MM.1S (cell line): ENCODE measurements at regions not wholly inside any gene's neighbourhood (a gene's known extent, or its start where the extent isn't known, plus 50 kb on each side); places are given as distances from the start of the nearest gene placed in this dataset.

Experiments used
- DNase-seq: peaks from one replicate; pipeline ENCODE4 v3.0.0-alpha.2; 2015
- H2AFZ ChIP-seq: fragments of 300-600 bp; sonication (generic); 2 replicates; pipeline ENCODE4 v1.6.0; 2016; ENCODE audit warnings: antibody characterized with exemption, low read length
- H3F3A ChIP-seq: fragments of 300-600 bp; sonication (generic); 2 replicates; pipeline ENCODE4 v1.6.1; 2016; ENCODE audit warnings: mild to moderate bottlenecking, antibody characterized with exemption, low read length, moderate library complexity, mixed read lengths; ENCODE audit not compliant: insufficient read depth
- H3K27ac ChIP-seq: fragments of 300-600 bp; sonication (generic); 2 replicates; pipeline ENCODE4 v1.5.1; 2016; ENCODE audit warnings: mild to moderate bottlenecking, low read length
- H3K27me3 ChIP-seq: fragments of 300-600 bp; sonication (generic); replicated peaks from 2 replicates; pipeline ENCODE4 v1.6.0; 2016; ENCODE audit warnings: low read length; ENCODE audit not compliant: insufficient read depth
- H3K36me3 ChIP-seq: fragments of 300-600 bp; sonication (generic); replicated peaks from 2 replicates; pipeline ENCODE4 v1.6.1; 2016; ENCODE audit warnings: mild to moderate bottlenecking, low read length, mixed read lengths; ENCODE audit not compliant: insufficient read depth
- H3K4me1 ChIP-seq: fragments of 300-600 bp; sonication (generic); 2 replicates; pipeline ENCODE4 v1.6.1; 2016; ENCODE audit warnings: low read length, mixed read lengths
- H3K4me2 ChIP-seq: fragments of 300-600 bp; sonication (generic); 2 replicates; pipeline ENCODE4 v1.6.0; 2016; ENCODE audit warnings: low read depth, low read length
- H3K4me3 ChIP-seq: fragments of 300-600 bp; sonication (generic); 2 replicates; pipeline ENCODE4 v1.5.1; 2016; ENCODE audit warnings: low read length, mixed read lengths
- H3K79me2 ChIP-seq: fragments of 300-600 bp; sonication (generic); 2 replicates; pipeline ENCODE4 v1.6.1; 2016; ENCODE audit warnings: mixed run types, low read length, mixed read lengths
- H3K9ac ChIP-seq: fragments of 300-600 bp; sonication (generic); 2 replicates; pipeline ENCODE4 v1.6.1; 2016; ENCODE audit warnings: low read length, mixed read lengths
- H3K9me2 ChIP-seq: fragments of 300-600 bp; sonication (generic); replicated peaks from 2 replicates; pipeline ENCODE4 v1.6.1; 2016; ENCODE audit warnings: mild to moderate bottlenecking, low read length, mixed read lengths; ENCODE audit not compliant: insufficient read depth
- H3K9me3 ChIP-seq: fragments of 300-600 bp; sonication (generic); replicated peaks from 2 replicates; pipeline ENCODE4 v1.6.1; 2016; ENCODE audit warnings: mild to moderate bottlenecking, low read length, mixed read lengths; ENCODE audit not compliant: insufficient read depth
- H4K20me1 ChIP-seq: fragments of 300-600 bp; sonication (generic); 2 replicates; pipeline ENCODE4 v1.6.1; 2016; ENCODE audit warnings: mild to moderate bottlenecking, low read length, moderate library complexity, mixed read lengths; ENCODE audit not compliant: insufficient read depth
- EZH2 ChIP-seq: fragments of 300-600 bp; sonication (generic); optimal IDR thresholded peaks from 2 replicates; pipeline ENCODE3; 2017; ENCODE audit warnings: low read depth, mild to moderate bottlenecking, antibody characterized with exemption, low read length, mixed read lengths
- EZH2phosphoT487 ChIP-seq: fragments of 300-600 bp; sonication (generic); IDR thresholded peaks from 2 replicates; pipeline ENCODE4 v1.6.1; 2018; ENCODE audit warnings: antibody characterized with exemption, low read length
- TF ChIP-seq, protein P1 (sequence below): fragments of 300-600 bp; sonication (generic); IDR thresholded peaks from 2 replicates; pipeline ENCODE4 v1.5.1; 2016; ENCODE audit warnings: antibody characterized with exemption, low read length, mixed read lengths

- no peaks in the 10 kb centered on the region for H3F3A ChIP-seq
- H3K36me3 ChIP-seq, result no peaks in the 10 kb centered on the region
- no peak overlapping the region for H3K4me2 ChIP-seq
- no peaks in the 10 kb centered on the region for H3K9me2 ChIP-seq
- H3K27me3 ChIP-seq, result no peaks in the 10 kb centered on the region
- H3K9me3 ChIP-seq, result no peaks in the 10 kb centered on the region
- H3K79me2 ChIP-seq, result no peaks in the 10 kb centered on the region
- H3K4me1 ChIP-seq, result no peaks in the 10 kb centered on the region
- TF ChIP-seq EZH2 (no peak), EZH2phosphoT487 (no peak)
- TF ChIP-seq, protein P1, sequence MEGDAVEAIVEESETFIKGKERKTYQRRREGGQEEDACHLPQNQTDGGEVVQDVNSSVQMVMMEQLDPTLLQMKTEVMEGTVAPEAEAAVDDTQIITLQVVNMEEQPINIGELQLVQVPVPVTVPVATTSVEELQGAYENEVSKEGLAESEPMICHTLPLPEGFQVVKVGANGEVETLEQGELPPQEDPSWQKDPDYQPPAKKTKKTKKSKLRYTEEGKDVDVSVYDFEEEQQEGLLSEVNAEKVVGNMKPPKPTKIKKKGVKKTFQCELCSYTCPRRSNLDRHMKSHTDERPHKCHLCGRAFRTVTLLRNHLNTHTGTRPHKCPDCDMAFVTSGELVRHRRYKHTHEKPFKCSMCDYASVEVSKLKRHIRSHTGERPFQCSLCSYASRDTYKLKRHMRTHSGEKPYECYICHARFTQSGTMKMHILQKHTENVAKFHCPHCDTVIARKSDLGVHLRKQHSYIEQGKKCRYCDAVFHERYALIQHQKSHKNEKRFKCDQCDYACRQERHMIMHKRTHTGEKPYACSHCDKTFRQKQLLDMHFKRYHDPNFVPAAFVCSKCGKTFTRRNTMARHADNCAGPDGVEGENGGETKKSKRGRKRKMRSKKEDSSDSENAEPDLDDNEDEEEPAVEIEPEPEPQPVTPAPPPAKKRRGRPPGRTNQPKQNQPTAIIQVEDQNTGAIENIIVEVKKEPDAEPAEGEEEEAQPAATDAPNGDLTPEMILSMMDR, result no peak
- no peak for DNase-seq
- H2AFZ ChIP-seq, result no peak overlapping the region
- H3K4me3 ChIP-seq, result no peak overlapping the region
- H3K9ac ChIP-seq, result no peak overlapping the region
- H4K20me1 ChIP-seq, result no peaks in the 10 kb centered on the region
- H3K27ac ChIP-seq, result no peak overlapping the region
Observed at GRCh38 chr3:107077391-107077790, 299.8 kb upstream of the CCDC54 start.

DNA sequence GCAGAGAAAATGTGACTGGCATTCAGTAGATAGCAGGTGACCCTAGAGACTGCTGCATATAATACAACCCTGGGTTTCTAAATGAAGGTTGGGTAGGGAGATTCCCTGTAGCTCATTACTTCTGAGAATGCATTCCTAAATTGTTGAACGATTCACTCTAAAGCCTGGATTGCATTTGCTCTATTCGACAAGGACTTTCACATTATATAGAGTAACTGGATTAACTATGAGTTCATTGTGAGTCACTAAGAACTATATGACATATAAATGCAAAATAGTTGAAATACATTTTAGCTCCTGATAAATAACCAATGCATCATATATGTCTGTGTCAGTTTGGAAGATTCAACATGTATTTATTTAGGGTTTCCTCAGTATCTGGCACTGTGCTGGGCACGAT, 294.7 kb upstream of the CCDC54 start:
- TF ChIP-seq EZH2 (no peak), EZH2phosphoT487 (no peak)
- TF ChIP-seq, protein P1, result no peak
- H3K27ac ChIP-seq, result no peak overlapping the region

DNA sequence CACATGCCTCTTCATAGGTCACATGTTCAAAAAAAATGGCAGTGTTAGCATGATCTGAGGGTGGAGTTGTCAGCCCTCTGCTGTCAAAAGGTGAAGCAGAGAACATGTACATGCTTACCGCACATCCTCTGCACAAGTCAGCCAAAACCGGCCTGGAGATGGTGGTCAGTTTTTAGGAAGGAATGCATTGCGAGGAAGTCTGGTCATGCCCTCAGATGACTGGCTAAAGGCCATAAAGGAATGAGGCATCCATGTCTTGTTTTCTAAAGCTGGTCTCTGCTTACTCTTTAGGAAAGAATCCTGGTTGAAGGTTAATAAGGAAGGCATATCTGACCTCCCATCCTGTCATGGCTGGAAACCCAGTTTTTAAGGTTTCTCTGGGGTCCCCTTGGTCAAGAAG, 292.0 kb upstream of the CCDC54 start:
- Histone ChIP-seq H3K27ac (no peak overlapping the region), H3K27me3 (no peaks in the 10 kb centered on the region), H3K4me1 (no peaks in the 10 kb centered on the region), H3K9me2 (no peaks in the 10 kb centered on the region), H3K9ac (no peak overlapping the region), H3K79me2 (no peaks in the 10 kb centered on the region), H4K20me1 (no peaks in the 10 kb centered on the region), H3K4me2 (no peak overlapping the region), H2AFZ (no peak overlapping the region), H3K4me3 (no peak overlapping the region), H3F3A (no peaks in the 10 kb centered on the region), H3K9me3 (no peaks in the 10 kb centered on the region), H3K36me3 (no peaks in the 10 kb centered on the region)
- DNase-seq, result no peak
- TF ChIP-seq, protein P1, result no peak
- no peak for TF ChIP-seq EZH2phosphoT487
- TF ChIP-seq EZH2, result no peak

More for the DNA sequence above, 294.7 kb upstream of the CCDC54 start:
- Histone ChIP-seq H3K9ac (no peak overlapping the region), H4K20me1 (no peaks in the 10 kb centered on the region), H3K79me2 (no peaks in the 10 kb centered on the region), H3K4me2 (no peak overlapping the region), H3K27me3 (no peaks in the 10 kb centered on the region), H3K9me3 (no peaks in the 10 kb centered on the region), H3F3A (no peaks in the 10 kb centered on the region), H3K36me3 (no peaks in the 10 kb centered on the region), H3K4me1 (no peaks in the 10 kb centered on the region), H3K9me2 (no peaks in the 10 kb centered on the region), H3K4me3 (no peak overlapping the region), H2AFZ (no peak overlapping the region)
- DNase-seq, result no peak
